ENCODE measurements at regions not wholly inside any gene's neighbourhood (a gene's known extent, or its start where the extent isn't known, plus 50 kb on each side); places are given as distances from the start of the nearest gene placed in this dataset.

GRCh38 chr11:112806256-112806655 is 155.0 kb upstream of the NCAM1 start:
- Histone ChIP-seq H3K27ac (no peak overlapping the region), H3K9ac (ENCODE audit: low read depth in 2 of 2, low read length in 2 of 2) (no peak overlapping the region), H3K9me3 (no peaks in the 10 kb centered on the region), H3K4me1 (no peaks in the 10 kb centered on the region), H3K27me3 (no peaks in the 10 kb centered on the region), H3K4me3 (no peak overlapping the region), H3K36me3 (no peaks in the 10 kb centered on the region)
- TF ChIP-seq, protein P1, sequence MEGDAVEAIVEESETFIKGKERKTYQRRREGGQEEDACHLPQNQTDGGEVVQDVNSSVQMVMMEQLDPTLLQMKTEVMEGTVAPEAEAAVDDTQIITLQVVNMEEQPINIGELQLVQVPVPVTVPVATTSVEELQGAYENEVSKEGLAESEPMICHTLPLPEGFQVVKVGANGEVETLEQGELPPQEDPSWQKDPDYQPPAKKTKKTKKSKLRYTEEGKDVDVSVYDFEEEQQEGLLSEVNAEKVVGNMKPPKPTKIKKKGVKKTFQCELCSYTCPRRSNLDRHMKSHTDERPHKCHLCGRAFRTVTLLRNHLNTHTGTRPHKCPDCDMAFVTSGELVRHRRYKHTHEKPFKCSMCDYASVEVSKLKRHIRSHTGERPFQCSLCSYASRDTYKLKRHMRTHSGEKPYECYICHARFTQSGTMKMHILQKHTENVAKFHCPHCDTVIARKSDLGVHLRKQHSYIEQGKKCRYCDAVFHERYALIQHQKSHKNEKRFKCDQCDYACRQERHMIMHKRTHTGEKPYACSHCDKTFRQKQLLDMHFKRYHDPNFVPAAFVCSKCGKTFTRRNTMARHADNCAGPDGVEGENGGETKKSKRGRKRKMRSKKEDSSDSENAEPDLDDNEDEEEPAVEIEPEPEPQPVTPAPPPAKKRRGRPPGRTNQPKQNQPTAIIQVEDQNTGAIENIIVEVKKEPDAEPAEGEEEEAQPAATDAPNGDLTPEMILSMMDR (IDR thresholded peaks at IDR 0.05) = no peak
- intact Hi-C loops (cut with DNase I) = no loop called here
- DNase-seq = no peak

DNA sequence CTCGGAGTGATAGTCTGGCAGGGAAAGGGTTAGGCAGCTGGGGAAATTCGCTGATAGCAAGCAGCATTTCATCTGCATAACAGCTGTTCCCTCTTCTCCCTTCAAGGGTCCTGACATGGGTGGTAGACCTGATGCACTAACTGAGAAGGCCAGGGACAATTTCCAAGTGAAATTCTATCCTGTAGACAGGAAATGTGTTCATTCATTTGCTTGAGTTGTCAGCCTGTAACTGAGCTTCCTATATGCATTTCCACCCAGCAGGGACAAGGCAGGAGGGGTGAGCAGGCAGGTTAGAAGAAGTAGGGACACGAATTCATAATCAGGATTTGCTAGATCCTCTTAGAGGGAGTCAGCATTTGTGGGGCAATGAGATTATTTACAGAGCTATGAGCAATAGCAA is 154.3 kb upstream of the NCAM1 start:
- H3K4me1 ChIP-seq = no peaks in the 10 kb centered on the region
- H3K9me3 ChIP-seq = no peaks in the 10 kb centered on the region
- no peak for DNase-seq
- no peaks in the 10 kb centered on the region for H3K27me3 ChIP-seq
- no peak overlapping the region for H3K9ac ChIP-seq (ENCODE audit: low read depth in 2 of 2, low read length in 2 of 2)
- intact Hi-C loops (cut with DNase I) = no loop called here
- H3K36me3 ChIP-seq = no peaks in the 10 kb centered on the region
- H3K4me3 ChIP-seq = no peak overlapping the region
- H3K27ac ChIP-seq = no peak overlapping the region
- TF ChIP-seq, protein P1 (IDR thresholded peaks at IDR 0.05) = no peak

GRCh38 chr11:112809429-112809828 is 151.8 kb upstream of the NCAM1 start:
- no peak overlapping the region for H3K4me3 ChIP-seq
- H3K4me1 ChIP-seq = no peaks in the 10 kb centered on the region
- DNase-seq = no peak
- TF ChIP-seq, protein P1 (IDR thresholded peaks at IDR 0.05) = no peak
- no peak overlapping the region for H3K27ac ChIP-seq
- no peak overlapping the region for H3K9ac ChIP-seq (ENCODE audit: low read depth in 2 of 2, low read length in 2 of 2)
- no peaks in the 10 kb centered on the region for H3K9me3 ChIP-seq
- H3K36me3 ChIP-seq = no peaks in the 10 kb centered on the region
- intact Hi-C loops (cut with DNase I) = no loop called here
- no peaks in the 10 kb centered on the region for H3K27me3 ChIP-seq

DNA sequence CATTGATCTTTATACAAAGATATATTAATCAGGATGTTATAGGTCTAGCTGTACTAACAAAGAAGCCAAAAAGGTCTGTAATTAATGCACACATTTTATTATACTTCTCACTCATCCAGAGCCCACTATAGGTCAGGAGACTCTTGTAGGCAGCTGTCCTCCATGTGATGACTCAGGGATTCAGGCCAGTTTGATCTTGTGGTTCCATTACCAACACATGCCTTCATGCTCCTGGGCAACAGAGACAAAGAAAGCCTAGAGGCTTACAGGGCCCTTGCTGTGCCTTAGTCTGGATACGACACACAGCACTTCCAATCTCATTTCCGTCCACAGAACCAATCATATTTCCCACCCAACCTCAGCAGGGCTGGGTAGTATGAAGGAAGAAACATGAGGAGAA is 150.3 kb upstream of the NCAM1 start:
- Histone ChIP-seq H3K9ac (ENCODE audit: low read depth in 2 of 2, low read length in 2 of 2) (no peak overlapping the region), H3K4me3 (no peak overlapping the region), H3K36me3 (no peaks in the 10 kb centered on the region), H3K27me3 (no peaks in the 10 kb centered on the region), H3K27ac (no peak overlapping the region), H3K4me1 (no peaks in the 10 kb centered on the region), H3K9me3 (no peaks in the 10 kb centered on the region)
- no peak for DNase-seq
- intact Hi-C loops (cut with DNase I) = no loop called here
- TF ChIP-seq, protein P1 (IDR thresholded peaks at IDR 0.05) = no peak

DNA sequence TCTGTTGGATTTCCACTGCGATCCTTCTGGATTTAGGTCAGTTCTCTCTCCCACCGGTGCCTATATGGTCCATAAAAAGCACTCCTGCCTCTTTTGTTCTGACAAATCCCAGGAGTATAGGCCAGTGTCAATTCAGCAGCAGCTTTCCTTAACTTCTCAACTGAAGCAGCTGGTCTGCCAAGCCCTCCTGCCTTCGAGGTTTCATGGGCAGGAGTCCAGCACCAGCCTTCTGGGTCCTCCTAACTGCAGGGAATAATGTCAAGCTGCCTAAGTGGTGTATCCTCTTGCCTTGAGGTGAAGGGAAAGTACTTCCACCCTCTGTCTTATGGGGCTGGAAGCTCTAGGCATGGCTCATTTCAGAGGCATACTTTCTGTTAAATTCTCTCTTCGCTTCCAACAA is 149.4 kb upstream of the NCAM1 start:
- intact Hi-C loops (cut with DNase I) = no loop called here
- no peaks in the 10 kb centered on the region for H3K36me3 ChIP-seq
- no peaks in the 10 kb centered on the region for H3K27me3 ChIP-seq
- H3K9me3 ChIP-seq = no peaks in the 10 kb centered on the region
- no peak overlapping the region for H3K4me3 ChIP-seq
- H3K9ac ChIP-seq (ENCODE audit: low read depth in 2 of 2, low read length in 2 of 2) = no peak overlapping the region
- H3K4me1 ChIP-seq = no peaks in the 10 kb centered on the region
- H3K27ac ChIP-seq = no peak overlapping the region
- TF ChIP-seq, protein P1 (IDR thresholded peaks at IDR 0.05) = no peak
- DNase-seq = no peak

GRCh38 chr11:112812729-112813128 is 148.5 kb upstream of the NCAM1 start:
- Histone ChIP-seq H3K9ac (ENCODE audit: low read depth in 2 of 2, low read length in 2 of 2) (no peak overlapping the region), H3K4me1 (no peaks in the 10 kb centered on the region), H3K27ac (no peak overlapping the region), H3K9me3 (no peaks in the 10 kb centered on the region), H3K27me3 (no peaks in the 10 kb centered on the region), H3K4me3 (no peak overlapping the region), H3K36me3 (no peaks in the 10 kb centered on the region)
- TF ChIP-seq, protein P1 (IDR thresholded peaks at IDR 0.05) = no peak
- DNase-seq = no peak
- intact Hi-C loops (cut with DNase I) = no loop called here

All from colonic mucosa (tissue), 4 donors.